A673 (cell line): ENCODE measurements at regions not wholly inside any gene's neighbourhood (a gene's known extent, or its start where the extent isn't known, plus 50 kb on each side); places are given as distances from the start of the nearest gene placed in this dataset.

Source experiments
- BruUV-seq: library from RNA; stranded (reverse); fragments of 400-500 nt; replicated peaks from 2 replicates; lab custom pipeline; 2021; lab: Mats Ljungman, UMichigan
- CTCF ChIA-PET: fragments of 300-600 bp; sonication (Branson Sonifier 250); formaldehyde crosslinking; loops from one replicate; lab custom pipeline; 2022; ENCODE audit warnings: antibody characterized with exemption; lab: Charles Lee
- POLR2A ChIA-PET: fragments of 300-600 bp; sonication (Branson Sonifier 250); formaldehyde crosslinking; loops from one replicate; lab custom pipeline; 2022; ENCODE audit warnings: antibody characterized with exemption; ENCODE audit not compliant: low non-redundant PET; lab: Charles Lee
- DNase-seq: peaks from one replicate; pipeline ENCODE4 v3.0.0-alpha.2; 2015; ENCODE audit warnings: low spot score
- H3K27ac ChIP-seq: fragments of 200-600 bp; sonication (generic); 2 replicates; pipeline ENCODE4 v1.5.1; 2016; ENCODE audit warnings: mixed run types, low read depth, mild to moderate bottlenecking, mixed read lengths, antibody characterized with exemption, low read length; ENCODE audit not compliant: poor library complexity, severe bottlenecking
- H3K27me3 ChIP-seq: fragments of 200-600 bp; sonication (generic); replicated peaks from 2 replicates; pipeline ENCODE4 v1.6.1; 2017; ENCODE audit warnings: mixed run types, low read depth, mild to moderate bottlenecking, mixed read lengths, antibody characterized with exemption, low read length; ENCODE audit not compliant: insufficient read depth, poor library complexity
- H3K36me3 ChIP-seq: fragments of 200-600 bp; sonication (generic); 2 replicates; pipeline ENCODE4 v1.6.1; 2016; ENCODE audit warnings: mixed run types, mild to moderate bottlenecking, mixed read lengths, antibody characterized with exemption, low read length; ENCODE audit not compliant: insufficient read depth, poor library complexity, severe bottlenecking
- H3K4me1 ChIP-seq: fragments of 200-600 bp; sonication (generic); 2 replicates; pipeline ENCODE4 v1.6.1; 2017; ENCODE audit warnings: mixed run types, mild to moderate bottlenecking, mixed read lengths, antibody characterized with exemption, low read length; ENCODE audit not compliant: insufficient read depth, poor library complexity, severe bottlenecking
- H3K4me3 ChIP-seq: fragments of 200-600 bp; sonication (generic); 2 replicates; pipeline ENCODE4 v1.5.1; 2016; ENCODE audit warnings: low read depth, mixed run types, mild to moderate bottlenecking, mixed read lengths, low read length; ENCODE audit not compliant: poor library complexity, severe bottlenecking
- H3K9me3 ChIP-seq: fragments of 200-600 bp; sonication (generic); 2 replicates; pipeline ENCODE4 v1.6.1; 2016; ENCODE audit warnings: mixed run types, low read depth, mild to moderate bottlenecking, mixed read lengths, antibody characterized with exemption, low read length; ENCODE audit not compliant: poor library complexity, severe bottlenecking
- CTCF ChIP-seq: fragments of 300-800, 200-600 bp; sonication (generic); conservative IDR thresholded peaks from 2 replicates; pipeline ENCODE4 v1.5.1; 2017; ENCODE audit warnings: low read depth, mild to moderate bottlenecking, antibody characterized with exemption, low read length, moderate library complexity, mixed read lengths
- EZH2 ChIP-seq: fragments of 200-600 bp; sonication (generic); IDR thresholded peaks from 2 replicates; pipeline ENCODE4 v1.6.1; 2017; ENCODE audit warnings: borderline replicate concordance, low read depth, mild to moderate bottlenecking, mixed read lengths, antibody characterized with exemption, low read length; ENCODE audit not compliant: poor library complexity, severe bottlenecking
- intact Hi-C: fragments of 100-400 bp; cut with micrococcal nuclease; formaldehyde crosslinking; loops from one replicate; pipeline ENCODE4 v1.10.0; 2022; ENCODE audit not compliant: unreplicated experiment

- CTCF ChIA-PET, result no interaction called here
- no peak overlapping the region for H3K27ac ChIP-seq
- POLR2A ChIA-PET, result no interaction called here
- no peak for DNase-seq
- H3K27me3 ChIP-seq, result peaks cover 36% of the 10 kb centered on the region
- H3K4me3 ChIP-seq, result no peak overlapping the region
- intact Hi-C loops, result no loop called here
- no peak for TF ChIP-seq CTCF
- TF ChIP-seq EZH2, result no peak
- no peaks in the 10 kb centered on the region for H3K9me3 ChIP-seq
- no peaks in the 10 kb centered on the region for H3K36me3 ChIP-seq
- peaks cover 5% of the 10 kb centered on the region for H3K4me1 ChIP-seq
- BruUV-seq, result no TSS peak
Measured at GRCh38 chr4:176566769-176567168, 226.0 kb downstream of the VEGFC start.

- POLR2A ChIA-PET, result no interaction called here
- Histone ChIP-seq H3K9me3 (no peaks in the 10 kb centered on the region), H3K36me3 (no peaks in the 10 kb centered on the region), H3K27me3 (peaks cover 32% of the 10 kb centered on the region), H3K4me3 (no peak overlapping the region), H3K4me1 (no peaks in the 10 kb centered on the region), H3K27ac (no peak overlapping the region)
- no peak for TF ChIP-seq CTCF
- CTCF ChIA-PET, result no interaction called here
- BruUV-seq, result no TSS peak
- intact Hi-C loops, result no loop called here
- no peak for DNase-seq
Measured at GRCh38 chr4:176568238-176568637, 224.5 kb downstream of the VEGFC start.

GRCh38 chr4:176569301-176569700 lies 223.4 kb downstream of the VEGFC start:
- intact Hi-C loops, result no loop called here
- CTCF ChIA-PET, result no interaction called here
- BruUV-seq, result no TSS peak

More at GRCh38 chr4:176569301-176569700, 223.4 kb downstream of the VEGFC start:
- TF ChIP-seq EZH2 (no peak), CTCF (no peak)
- Histone ChIP-seq H3K36me3 (no peaks in the 10 kb centered on the region), H3K27ac (no peak overlapping the region), H3K9me3 (no peaks in the 10 kb centered on the region), H3K4me1 (no peaks in the 10 kb centered on the region), H3K4me3 (no peak overlapping the region), H3K27me3 (peaks cover 40% of the 10 kb centered on the region)
- DNase-seq, result no peak
- POLR2A ChIA-PET, result no interaction called here
